ENCODE measurements at regions not wholly inside any gene's neighbourhood (a gene's known extent, or its start where the extent isn't known, plus 50 kb on each side); places are given as distances from the start of the nearest gene placed in this dataset.

DNA sequence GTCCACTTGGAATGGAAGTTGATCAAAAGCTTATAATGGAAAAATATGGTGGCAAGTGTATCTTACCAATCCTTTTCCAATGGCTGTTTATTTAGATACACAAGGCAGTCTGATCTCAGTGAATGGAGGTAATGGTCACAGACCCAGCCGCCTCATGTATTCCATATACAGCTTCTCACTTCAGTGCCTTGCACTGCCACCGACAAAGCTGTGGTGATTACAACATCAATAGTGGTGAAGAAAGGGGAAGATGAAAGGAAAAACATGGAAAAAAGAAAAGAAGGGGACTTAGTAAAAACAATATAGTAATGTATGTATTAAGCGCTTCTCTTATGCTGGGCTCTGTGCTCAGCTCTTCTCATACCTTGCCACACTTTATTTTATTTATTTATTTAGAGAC lies 297.3 kb upstream of the RASA1 start:
- intact Hi-C loops (cut with DNase I; ENCODE audit: low total_unique reads) (no loop called here), in situ Hi-C loops (cut with MboI; ENCODE audit: low pct_ligation_motif_present in 1 of 4, low pct_unique_long_range_greater_than_20kb in 1 of 4, low sequenced_read_pairs in 3 of 4) (no loop called here)
- 73 to 89% methylated on average over 3 of the region's 3 CpGs for WGBS, 2 donors (ENCODE audit: low coverage in 1 of 2)
- H3K27me3 ChIP-seq: no peaks in the 10 kb centered on the region
- no peak overlapping the region for H3K4me3 ChIP-seq
- H3K4me1 ChIP-seq: no peaks in the 10 kb centered on the region
- no peaks in the 10 kb centered on the region for H3K9me3 ChIP-seq
- TF ChIP-seq POLR2AphosphoS5 (IDR thresholded peaks at IDR 0.05) (no peak), EP300 (IDR thresholded peaks at IDR 0.05; ENCODE audit: low read depth) (no peak), POLR2A (IDR thresholded peaks at IDR 0.05) (no peak)
- TF ChIP-seq, protein P1, sequence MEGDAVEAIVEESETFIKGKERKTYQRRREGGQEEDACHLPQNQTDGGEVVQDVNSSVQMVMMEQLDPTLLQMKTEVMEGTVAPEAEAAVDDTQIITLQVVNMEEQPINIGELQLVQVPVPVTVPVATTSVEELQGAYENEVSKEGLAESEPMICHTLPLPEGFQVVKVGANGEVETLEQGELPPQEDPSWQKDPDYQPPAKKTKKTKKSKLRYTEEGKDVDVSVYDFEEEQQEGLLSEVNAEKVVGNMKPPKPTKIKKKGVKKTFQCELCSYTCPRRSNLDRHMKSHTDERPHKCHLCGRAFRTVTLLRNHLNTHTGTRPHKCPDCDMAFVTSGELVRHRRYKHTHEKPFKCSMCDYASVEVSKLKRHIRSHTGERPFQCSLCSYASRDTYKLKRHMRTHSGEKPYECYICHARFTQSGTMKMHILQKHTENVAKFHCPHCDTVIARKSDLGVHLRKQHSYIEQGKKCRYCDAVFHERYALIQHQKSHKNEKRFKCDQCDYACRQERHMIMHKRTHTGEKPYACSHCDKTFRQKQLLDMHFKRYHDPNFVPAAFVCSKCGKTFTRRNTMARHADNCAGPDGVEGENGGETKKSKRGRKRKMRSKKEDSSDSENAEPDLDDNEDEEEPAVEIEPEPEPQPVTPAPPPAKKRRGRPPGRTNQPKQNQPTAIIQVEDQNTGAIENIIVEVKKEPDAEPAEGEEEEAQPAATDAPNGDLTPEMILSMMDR (IDR thresholded peaks at IDR 0.05): no peak
- DNase-seq: no peak
- H3K36me3 ChIP-seq: no peaks in the 10 kb centered on the region
- no peak overlapping the region for H3K27ac ChIP-seq

DNA sequence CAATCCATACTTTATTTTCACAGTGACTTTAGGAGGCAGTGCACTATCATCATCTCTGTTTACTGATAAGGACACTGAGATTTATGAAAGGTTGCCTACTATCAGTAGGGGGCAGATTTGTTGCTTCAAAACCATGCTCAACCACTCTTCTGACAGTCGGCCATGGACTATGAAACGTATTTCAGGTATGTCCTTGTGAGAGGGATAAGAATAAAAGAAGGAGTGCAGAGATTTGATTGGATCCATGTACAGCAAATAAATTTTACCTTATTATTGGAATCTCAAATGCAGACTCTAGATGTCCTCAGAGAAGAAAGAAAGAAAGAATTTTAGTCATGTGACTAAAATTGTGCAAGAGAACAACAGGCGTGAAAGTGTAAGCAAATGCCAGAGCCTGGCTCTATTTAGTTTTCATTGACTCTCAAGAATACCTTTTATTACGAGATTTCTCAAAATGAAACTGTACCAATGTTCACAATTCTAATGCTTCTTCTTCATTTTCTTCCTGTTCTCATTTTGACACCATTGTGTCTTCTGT lies 296.6 kb upstream of the RASA1 start:
- TF ChIP-seq POLR2AphosphoS5 (IDR thresholded peaks at IDR 0.05): no peak
- TF ChIP-seq POLR2A (IDR thresholded peaks at IDR 0.05): no peak
- H3K4me1 ChIP-seq: no peaks in the 10 kb centered on the region
- no peak for DNase-seq
- no peak overlapping the region for H3K4me3 ChIP-seq
- no peaks in the 10 kb centered on the region for H3K27me3 ChIP-seq
- in situ Hi-C loops (cut with MboI; ENCODE audit: low pct_ligation_motif_present in 1 of 4, low pct_unique_long_range_greater_than_20kb in 1 of 4, low sequenced_read_pairs in 3 of 4) (no loop called here), intact Hi-C loops (cut with DNase I; ENCODE audit: low total_unique reads) (no loop called here)
- no peaks in the 10 kb centered on the region for H3K36me3 ChIP-seq
- H3K9me3 ChIP-seq: no peaks in the 10 kb centered on the region
- H3K27ac ChIP-seq: no peak overlapping the region
- WGBS, 2 donors (ENCODE audit: low coverage in 1 of 2): 38% methylated on average over 4 of the region's 4 CpGs

DNA sequence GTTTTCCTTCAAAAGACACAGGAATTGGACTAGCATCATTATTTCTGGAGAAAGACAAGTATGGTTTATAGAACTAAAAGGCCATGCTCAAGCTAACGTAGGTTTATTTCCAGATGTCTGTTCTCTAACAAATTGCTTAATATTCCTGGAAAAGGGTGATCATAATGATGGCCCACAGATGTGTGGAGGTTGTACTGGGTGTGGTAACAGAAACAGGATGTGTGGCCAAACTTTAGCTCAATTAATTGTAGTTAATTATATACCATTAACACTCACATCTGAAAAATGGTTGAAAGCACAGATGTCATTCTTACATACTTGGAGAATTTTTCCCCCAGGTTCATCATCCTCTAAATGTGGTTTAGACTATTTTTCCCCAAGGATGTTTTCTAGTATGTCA lies 292.7 kb upstream of the RASA1 start:
- Histone ChIP-seq H3K36me3 (no peaks in the 10 kb centered on the region), H3K9me3 (no peaks in the 10 kb centered on the region), H3K4me3 (no peak overlapping the region), H3K4me1 (no peaks in the 10 kb centered on the region), H3K27ac (peak overlapping the region in 1 of 4 donors; percentile 28), H3K27me3 (no peaks in the 10 kb centered on the region)
- intact Hi-C loops (cut with DNase I; ENCODE audit: low total_unique reads) (no loop called here), in situ Hi-C loops (cut with MboI; ENCODE audit: low pct_ligation_motif_present in 1 of 4, low pct_unique_long_range_greater_than_20kb in 1 of 4, low sequenced_read_pairs in 3 of 4) (no loop called here)
- TF ChIP-seq, protein P1 (IDR thresholded peaks at IDR 0.05): no peak
- TF ChIP-seq POLR2AphosphoS5 (IDR thresholded peaks at IDR 0.05) (peak in 2 of 3 donors; percentile 47 to 55), EP300 (IDR thresholded peaks at IDR 0.05; ENCODE audit: low read depth) (no peak), POLR2A (IDR thresholded peaks at IDR 0.05) (no peak)
- 41 to 50% methylated on average over 1 of the region's 1 CpG for WGBS, 2 donors (ENCODE audit: low coverage in 1 of 2)
- no peak for DNase-seq

DNA sequence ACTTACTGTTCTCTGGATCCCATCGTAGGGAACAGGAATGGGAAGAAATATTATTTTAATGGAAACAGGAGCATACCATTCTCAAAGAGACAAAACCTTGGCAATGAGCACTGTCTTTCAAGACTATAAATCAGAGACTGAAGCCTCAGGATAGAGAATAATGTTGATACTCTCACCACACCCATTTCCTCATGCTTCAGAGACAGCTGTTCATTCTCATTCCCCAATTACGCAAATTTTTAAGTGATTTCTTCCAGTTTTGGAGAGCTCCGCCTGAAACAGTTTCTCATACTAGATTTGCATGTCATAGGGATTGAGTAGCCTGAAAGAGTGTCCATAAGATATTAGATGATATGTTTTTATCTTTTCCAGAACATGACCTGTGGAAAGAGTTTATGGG lies 290.5 kb upstream of the RASA1 start:
- Histone ChIP-seq H3K4me3 (no peak overlapping the region), H3K4me1 (no peaks in the 10 kb centered on the region), H3K9me3 (no peaks in the 10 kb centered on the region), H3K27me3 (no peaks in the 10 kb centered on the region), H3K27ac (peak overlapping the region in 2 of 4 donors; percentile 14 to 24), H3K36me3 (no peaks in the 10 kb centered on the region)
- in situ Hi-C loops (cut with MboI; ENCODE audit: low pct_ligation_motif_present in 1 of 4, low pct_unique_long_range_greater_than_20kb in 1 of 4, low sequenced_read_pairs in 3 of 4): no loop called here
- WGBS, 2 donors (ENCODE audit: low coverage in 1 of 2): 68 to 69% methylated on average over 3 of the region's 3 CpGs
- TF ChIP-seq POLR2AphosphoS5 (IDR thresholded peaks at IDR 0.05) (peak in 1 of 3 donors; percentile 26), EP300 (IDR thresholded peaks at IDR 0.05; ENCODE audit: low read depth) (no peak)
- no peak for DNase-seq
- intact Hi-C loops (cut with DNase I; ENCODE audit: low total_unique reads): no loop called here

DNA sequence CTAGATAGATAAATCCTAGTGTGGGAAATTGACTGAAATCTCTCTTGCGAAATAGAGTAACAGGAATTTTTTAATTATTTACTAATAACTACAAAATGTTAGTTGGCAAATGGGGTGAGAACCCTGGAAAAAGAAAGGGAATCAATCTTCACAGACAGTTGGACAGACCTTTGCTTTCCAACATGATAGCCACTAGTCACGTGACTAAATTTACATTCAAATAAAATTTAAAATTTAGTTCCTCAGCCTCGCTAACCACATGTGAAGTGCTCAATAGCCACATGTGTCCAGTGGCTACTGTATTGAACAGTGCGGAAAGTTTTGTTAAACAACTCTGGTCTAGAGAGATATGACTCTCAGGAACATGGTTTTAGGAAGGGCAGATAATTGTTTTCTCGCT lies 289.9 kb upstream of the RASA1 start:
- Histone ChIP-seq H3K27me3 (no peaks in the 10 kb centered on the region), H3K9me3 (no peaks in the 10 kb centered on the region), H3K36me3 (no peaks in the 10 kb centered on the region), H3K4me3 (no peak overlapping the region), H3K4me1 (no peaks in the 10 kb centered on the region), H3K27ac (peak overlapping the region in 1 of 4 donors; percentile 8)
- no peak for TF ChIP-seq POLR2A (IDR thresholded peaks at IDR 0.05)
- TF ChIP-seq POLR2AphosphoS5 (IDR thresholded peaks at IDR 0.05): no peak
- TF ChIP-seq, protein P1 (IDR thresholded peaks at IDR 0.05): no peak
- no peak for TF ChIP-seq EP300 (IDR thresholded peaks at IDR 0.05; ENCODE audit: low read depth)
- intact Hi-C loops (cut with DNase I; ENCODE audit: low total_unique reads): no loop called here
- 88 to 91% methylated on average over 5 of the region's 5 CpGs for WGBS, 2 donors (ENCODE audit: low coverage in 1 of 2)
- in situ Hi-C loops (cut with MboI; ENCODE audit: low pct_ligation_motif_present in 1 of 4, low pct_unique_long_range_greater_than_20kb in 1 of 4, low sequenced_read_pairs in 3 of 4): no loop called here
- DNase-seq: no peak
